Effector CD4-positive, alpha-beta T cell (primary cell): ENCODE measurements at regions not wholly inside any gene's neighbourhood (a gene's known extent, or its start where the extent isn't known, plus 50 kb on each side); places are given as distances from the start of the nearest gene placed in this dataset.

ENCODE experiments used
- DNase-seq: peaks from one replicate; pipeline ENCODE4 v3.0.0-alpha.2; 2020

DNA sequence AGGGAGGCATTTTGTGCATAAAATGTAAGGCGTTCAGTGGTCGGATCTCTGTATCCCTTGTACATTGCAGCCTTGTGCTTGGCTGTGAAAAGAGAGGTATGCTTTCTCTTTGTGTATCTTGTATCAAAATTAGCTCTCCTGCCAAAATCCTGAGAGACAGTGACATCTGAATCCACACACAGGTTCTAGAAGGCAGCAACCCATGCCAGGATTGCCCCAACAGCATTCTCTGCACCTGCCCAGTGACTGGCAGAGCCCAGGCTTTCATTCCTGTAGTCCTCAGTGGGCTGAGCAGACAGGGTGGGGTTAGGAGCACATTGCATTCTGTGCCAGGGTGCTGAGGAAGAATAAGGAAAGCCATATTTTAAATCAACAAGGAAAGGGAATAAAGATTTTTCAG, 740.3 kb upstream of the RAB6C start:
- no peak for DNase-seq

DNA sequence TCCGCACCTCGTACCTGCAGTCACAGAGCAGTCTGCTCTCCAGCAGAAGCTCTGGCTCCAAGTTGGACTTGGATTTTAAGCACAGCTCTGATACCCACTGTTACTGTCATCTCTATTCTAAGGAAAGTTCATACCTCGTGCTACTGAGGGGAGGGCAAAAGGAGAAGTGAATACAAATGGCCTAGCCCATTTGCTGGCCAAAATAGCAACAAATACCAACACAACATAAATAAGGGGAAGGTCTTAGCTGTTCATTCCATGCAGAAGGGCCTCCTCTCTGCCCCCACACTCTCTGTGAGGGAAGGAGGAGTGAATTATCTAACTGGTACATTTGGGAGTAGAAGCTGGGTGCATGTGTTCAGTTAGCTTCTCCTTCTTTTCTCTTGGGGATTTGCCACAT, 739.4 kb upstream of the RAB6C start:
- DNase-seq = no peak

DNA sequence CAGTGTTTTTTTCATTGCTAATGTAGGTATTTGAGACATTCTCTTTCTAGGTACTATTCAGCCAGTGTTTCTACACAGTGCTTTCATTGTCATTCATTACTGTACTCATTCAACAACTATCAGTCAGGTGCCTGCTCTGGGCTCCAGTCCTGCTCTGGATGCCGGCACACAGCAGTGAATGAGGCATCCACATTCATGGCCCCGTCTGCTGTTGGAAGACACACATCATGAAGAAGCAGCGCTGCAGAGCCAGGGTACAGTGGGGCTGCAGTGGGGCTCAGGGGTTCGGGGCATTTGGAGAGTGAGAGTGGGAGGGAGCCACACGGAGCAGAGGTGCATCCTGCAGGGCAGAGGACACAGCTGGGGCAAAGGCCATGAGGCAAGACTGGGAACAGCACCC, 737.2 kb upstream of the RAB6C start:
- DNase-seq = no peak

DNA sequence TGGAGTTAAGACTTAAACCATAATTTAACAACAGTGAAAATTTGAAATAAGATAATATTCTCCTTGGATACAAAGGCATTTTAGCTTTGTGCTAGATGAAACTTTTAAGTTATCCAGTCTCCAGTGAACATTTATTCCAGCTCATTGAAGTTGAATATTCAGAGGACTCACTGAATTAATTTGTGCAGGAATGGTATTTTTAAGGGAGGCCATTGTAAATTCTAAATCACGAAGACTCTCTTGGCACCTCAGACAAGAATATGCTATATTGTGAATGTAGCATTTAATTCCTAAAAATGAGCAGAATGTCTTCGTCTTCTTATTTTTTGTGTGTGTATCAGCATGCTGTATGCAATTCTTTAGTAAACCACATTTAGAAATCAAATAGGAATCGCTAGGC, 731.7 kb upstream of the RAB6C start:
- no peak for DNase-seq

DNA sequence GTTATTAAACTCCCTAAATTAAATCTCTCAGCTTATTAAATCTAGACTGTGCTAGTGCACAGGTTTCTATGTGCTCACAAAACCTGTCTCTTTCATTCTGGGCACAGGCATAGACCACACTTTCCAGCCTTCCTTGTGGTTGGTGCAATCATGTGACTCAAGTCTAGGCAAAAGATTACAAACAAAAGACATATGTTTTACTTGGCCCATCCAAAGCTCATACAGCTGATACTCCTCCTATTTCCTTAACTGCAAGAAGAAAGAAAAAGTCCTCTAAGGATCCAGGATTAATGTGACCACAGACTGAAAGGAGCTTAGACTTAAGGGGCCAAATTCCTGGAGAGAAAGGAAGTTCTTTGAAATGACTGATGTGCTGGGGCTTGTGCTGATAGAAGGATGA, 731.3 kb upstream of the RAB6C start:
- DNase-seq = no peak

DNA sequence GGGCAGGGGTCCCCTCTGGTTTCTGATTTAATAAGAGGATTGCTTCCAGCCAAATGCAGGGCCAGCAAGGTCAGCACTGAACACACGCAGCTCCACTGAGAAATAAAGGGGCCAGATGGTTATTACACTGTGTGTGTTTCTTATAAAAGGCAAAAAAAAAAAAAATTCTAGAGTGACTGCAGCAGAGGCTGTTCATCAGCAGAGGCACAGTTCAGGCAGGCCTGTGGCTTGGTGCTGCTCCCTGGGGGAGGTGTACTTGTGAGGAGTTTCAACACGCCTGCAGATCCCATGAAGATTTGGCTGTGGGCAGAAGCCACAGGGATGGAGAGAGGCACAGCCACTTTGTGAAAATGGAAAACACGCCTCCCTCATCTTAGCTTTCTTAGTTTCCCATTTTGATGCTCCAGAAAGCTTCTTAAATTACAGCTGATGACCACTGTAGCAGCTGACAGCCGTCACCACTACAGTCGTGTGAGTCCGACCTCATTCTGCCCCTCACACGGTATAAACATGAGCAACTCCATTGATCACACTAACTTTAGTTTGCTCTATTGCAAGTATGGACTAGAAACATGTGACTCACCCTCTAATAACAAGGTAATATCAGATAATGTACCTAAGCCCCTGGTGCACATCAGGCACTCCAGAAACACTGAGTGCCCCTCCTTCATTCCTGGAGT, 726.5 kb upstream of the RAB6C start:
- DNase-seq = no peak

DNA sequence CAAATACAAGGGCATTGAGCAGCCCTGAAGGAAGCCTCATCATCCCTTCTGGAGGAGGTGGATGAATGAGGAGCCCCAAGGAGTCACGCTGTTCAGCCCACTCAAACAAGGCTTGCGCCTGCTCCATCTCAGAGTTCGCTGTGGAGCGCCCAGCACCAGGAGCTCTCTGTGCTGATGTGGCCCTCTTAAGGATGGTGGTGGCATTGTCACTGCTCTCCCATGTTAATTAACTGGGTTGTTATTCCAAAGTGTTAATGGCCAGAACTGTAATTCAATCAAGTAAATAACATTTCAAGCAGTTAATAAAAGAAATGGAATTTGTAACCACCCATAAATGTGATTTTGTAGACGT, 726.0 kb upstream of the RAB6C start:
- no peak for DNase-seq

DNA sequence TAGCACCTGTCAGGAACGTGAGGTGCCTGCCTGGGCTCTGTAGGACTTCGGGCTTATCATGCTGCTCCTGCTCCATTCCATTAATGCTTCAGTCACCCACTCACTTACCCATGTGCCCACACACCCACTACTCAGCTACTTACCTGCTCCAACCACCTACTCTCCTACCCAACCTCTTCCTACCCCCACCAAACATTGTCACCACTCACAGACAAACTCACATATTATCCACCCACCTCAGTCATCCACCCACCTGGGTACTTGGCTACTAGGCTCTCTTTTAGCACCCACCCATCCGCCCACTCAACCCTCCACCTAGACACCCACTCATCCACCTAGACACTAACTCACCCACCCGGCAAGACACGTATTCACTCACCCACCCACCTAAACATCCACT, 724.7 kb upstream of the RAB6C start:
- DNase-seq = no peak

DNA sequence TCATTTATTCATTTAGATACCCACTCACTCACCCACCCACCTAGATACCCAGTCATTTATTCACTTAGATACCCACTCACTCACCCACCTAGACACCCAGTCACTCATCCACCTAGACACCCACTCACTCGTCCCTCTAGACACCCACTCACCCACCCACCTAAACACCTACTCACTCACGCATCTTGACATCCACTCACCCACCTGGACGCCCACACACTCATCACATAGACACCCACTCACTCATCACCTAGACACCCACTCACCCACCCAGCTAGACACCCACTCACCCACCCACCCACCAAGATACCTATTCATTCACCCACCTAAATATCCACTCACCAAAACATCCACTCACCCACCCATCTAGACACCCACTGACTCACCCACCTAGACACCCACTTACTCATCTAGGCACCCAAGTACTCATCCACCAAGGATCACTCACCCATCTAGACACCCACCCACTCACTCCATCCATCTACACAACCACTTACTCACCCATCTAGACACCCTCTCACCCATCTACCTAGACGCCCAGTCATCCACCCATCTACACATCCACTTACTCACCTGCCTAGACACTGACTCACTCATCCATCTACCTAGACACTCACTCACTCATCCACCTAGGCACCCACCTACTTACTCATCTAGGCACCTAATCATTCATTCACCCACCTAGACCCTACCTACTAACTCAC, 723.7 kb upstream of the RAB6C start:
- DNase-seq = no peak

DNA sequence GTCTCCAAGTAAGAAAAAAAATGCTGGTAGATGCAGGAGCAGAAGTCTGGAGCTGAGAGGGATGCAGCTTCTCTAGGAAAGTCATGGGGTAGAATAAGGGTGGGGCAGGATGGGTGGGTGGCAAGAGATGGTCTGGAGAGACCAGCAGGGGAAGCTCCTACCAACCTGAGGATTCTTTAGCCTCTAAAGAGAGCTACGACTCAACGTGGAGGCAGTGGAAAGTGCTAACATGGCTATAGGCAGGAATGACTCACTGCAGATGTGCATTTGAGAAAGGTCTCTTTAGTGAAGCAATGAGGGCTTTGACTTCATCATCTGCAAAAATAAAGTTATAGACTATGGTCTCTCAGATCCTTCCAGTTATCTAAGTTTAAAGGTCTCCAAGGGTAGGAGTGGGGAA, 722.8 kb upstream of the RAB6C start:
- no peak for DNase-seq

DNA sequence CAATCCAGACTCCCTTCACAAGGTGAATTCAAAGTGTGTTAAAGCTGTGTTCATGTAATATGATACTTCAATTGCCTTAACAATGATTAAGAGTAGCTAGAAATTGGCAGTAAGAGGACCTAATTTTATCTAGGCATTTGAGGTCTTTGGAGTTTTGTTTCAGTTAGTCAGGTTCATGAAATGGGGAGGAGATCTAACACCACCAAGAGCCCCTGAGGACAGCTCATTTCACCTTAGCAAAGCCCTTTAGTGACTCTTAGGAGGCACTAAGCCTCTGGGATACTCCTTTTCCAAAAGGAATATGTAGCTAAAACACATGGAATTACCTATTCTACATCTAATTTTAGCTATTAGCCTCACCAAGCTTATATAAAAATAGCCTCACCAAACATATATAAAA, 716.5 kb upstream of the RAB6C start:
- no peak for DNase-seq

DNA sequence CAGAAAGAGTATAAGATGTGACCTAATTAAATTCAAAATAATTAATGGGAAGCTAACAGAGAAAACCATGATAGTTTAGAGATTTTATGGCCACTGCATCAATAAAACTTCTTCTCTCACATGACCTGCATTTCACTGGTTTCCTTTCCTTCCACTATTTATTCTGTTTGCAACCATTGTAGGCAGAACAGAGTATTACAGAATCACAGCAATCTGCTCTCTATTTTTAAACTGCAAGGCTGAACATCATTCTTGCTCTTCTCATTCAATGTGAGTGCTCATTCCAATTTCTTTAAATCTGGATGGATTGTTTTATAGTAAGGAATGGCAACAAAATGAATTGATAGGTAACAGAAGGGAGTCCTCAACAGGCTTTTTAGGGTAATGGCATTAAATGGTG, 715.5 kb upstream of the RAB6C start:
- DNase-seq = no peak

DNA sequence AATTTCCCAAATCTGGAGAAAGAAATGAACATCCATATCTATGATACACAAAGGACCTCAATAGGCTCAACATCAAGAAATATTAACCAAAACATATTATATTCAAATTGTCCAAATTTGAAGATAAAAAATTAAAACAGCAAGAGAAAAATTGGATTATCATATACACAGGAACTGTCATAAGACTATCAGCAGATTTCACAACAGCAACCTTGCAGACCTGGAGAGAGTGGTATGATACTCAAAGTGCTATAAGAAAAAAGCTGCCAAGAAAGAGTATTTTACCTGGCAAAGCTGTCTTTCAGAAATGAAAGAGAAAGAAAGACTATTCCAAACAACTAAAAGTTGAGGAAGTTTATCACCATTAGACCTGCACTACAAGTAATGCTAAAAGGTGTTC, 711.9 kb upstream of the RAB6C start:
- DNase-seq = no peak

DNA sequence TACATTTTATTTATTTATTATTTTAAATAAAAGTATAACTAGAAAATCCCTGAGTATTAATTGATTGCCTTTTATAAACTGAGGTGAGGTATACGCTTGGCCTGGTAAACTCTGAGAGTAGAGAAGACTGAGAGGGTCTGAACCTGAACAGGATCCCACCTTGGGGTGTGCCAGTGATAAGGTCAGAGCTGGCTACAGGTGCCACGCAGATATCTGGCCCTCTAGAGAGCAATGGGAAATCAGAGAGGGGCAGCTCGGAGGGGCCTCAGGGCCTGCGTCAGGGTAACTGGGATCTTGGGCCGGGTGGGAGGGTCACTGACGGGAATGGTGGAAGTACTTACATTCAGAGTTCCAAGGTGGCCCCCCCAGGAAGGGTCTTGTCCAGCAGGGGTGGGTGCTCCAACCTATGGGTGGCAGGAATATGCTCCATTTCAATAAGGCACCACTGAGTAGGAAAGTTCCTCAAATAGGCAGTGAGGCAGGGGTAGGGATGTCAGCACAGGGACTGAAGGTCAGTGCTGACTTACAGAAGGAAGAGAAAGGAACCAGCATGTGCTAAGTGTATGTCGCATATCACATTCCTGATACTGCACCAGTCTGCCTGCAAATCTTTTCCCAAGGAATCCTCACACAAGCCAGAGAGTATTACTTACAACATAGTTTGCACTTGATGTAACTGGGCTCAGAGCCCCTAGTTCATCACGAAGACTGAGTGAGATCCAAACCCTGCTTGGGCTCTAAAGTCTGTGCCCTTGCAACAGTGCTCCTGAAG, 706.0 kb upstream of the RAB6C start:
- DNase-seq = no peak

DNA sequence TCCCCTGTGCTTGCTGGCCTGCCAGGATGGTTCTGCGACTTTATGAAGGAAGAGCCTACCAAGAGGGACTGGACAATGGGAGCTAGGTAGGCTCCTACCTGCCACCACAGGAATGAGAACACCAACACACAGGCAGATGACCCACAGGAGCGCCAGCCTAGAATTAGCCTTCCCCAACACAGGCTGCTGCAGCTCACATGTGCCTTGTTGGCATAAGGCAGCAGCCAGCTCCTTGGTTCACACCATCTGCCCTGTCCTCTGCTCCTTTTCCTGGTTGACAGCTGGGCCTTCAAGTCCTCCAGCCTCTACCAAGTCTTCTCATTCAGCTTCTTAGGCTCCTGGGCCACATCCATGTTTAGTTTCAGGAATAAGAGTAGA, 705.4 kb upstream of the RAB6C start:
- DNase-seq = no peak

DNA sequence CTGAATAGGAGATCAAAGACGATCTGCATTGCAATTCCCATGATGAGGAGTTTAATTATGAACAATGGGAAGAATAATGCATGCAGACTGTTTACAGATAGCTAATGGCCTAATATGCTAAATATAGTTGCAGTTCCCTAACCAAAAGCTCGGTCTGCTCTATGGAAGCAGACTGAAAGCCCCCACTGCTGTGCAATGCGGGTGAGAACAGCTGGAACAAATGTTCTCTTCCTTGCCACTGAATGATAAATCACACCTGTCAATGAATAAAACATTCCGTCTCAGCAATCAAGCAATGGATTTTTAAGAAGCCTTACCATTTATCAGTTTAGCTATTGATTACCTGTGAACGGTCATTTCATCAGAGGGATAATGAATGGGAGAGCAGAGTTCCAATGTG, 704.5 kb upstream of the RAB6C start:
- DNase-seq = no peak

DNA sequence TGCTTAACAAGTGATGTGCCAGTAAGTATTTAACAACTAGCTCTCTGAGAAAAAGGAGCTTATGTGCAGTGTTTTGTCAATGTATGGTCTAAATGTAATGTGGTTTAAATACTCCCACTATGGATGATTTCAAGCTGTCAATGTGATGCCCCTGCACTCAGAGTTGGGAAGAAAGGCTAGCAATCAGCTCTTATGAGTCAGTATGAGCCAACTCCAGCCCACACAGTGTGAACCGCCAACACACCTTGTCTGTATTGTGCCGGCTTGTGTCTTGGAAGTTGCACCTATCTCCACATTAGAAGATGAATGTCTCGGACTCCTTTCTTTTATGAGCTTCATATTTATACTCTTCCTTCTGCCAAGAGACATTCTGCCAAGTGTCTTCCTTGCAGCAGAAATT, 703.8 kb upstream of the RAB6C start:
- no peak for DNase-seq

DNA sequence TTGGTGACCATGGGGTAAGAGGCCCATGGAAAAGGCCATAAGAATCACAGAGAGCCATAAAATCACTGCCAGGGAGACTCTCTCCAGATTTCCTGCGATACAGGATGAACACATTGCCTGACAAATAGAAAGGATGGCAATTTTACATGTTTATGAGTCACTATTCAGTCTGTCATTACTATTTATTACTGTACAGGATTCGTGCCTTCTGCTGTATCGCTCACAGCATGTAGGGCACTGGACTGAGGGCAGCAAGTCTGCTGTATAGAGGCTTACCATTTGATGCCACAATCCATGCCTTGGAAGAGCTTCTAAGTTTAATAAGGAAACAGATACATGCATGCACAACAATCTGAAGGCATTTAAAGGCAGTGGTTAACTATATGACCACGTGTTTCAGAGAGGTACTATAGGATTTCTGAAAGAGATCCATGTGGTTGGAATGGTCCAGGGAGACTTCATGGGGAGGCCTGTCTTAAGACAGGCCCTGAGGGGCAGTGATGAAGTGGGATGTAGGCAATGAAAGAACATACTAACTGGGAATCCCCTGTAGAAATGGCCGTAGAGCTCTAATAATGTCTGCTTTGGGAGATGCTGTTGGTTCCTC, 702.4 kb upstream of the RAB6C start:
- no peak for DNase-seq

DNA sequence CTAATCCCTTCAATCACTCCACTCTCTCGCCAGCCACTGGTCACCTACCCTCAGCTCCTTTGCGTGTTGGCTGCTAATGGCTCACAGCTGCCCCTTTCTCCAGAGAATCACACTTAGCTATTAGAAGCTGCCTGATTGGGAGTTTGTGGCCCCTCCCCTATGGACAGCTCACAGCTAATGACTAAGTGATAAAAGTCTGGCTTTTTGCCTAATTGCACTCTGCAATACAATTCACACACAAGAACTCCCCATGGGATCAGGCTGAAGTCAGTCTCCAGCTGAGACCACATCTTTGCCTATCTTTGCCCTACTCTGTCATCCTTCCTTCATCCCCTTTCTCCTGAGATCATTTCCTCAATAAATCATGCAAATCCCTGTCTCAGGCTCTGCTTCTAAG, 701.9 kb upstream of the RAB6C start:
- DNase-seq = no peak

DNA sequence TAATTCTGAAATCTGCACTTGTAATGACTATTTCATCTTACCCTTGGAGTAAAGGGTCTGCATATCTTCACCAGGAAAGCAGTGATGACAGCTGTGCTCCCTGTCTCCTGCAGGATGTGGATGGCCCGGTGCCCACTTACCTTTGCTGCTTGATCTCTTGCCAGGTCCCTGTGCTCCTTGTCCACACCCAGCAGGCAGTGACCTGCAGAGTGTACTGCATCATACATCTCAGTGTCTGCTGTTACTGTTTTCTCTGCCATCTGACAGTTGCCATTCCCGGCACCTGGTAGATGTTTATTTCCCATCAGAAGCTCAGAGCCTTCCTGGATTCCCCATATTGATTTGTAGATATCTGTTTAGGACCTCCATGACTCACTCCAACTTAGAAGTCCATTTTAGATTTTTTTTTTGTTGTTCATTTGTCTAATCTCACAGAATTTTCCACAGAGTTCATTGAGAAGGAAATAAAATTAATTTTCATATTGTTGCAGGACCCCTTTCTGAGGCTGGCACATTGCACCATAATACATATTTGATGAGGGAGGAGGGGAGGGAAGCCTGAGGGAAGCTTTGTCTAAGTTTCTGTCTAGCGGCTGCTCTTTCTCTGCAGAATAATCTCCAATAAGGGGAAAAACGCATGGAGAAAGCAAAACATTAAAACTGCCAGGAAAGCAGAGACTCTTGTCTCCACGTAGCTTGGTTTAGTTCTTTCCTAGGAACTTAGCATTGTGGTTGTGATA, 697.5 kb upstream of the RAB6C start:
- DNase-seq = no peak

DNA sequence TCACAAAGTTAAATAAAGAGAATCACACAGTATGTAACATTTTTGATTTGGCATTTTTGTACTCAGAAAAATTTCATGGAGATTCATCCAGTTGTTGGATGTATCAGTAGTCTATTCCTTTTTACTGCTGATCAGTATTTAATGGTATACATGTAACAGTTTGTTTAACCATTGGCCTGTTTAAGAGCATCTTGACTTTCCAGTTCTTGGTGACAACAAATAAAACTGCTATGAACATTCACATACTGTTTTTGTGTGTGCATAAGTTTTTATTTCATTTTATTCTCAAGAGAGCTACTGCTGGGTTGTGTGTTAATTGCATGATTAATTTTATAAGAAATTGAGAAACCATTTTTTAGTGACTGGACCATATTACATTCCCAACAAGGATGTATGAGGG, 694.5 kb upstream of the RAB6C start:
- DNase-seq = no peak

DNA sequence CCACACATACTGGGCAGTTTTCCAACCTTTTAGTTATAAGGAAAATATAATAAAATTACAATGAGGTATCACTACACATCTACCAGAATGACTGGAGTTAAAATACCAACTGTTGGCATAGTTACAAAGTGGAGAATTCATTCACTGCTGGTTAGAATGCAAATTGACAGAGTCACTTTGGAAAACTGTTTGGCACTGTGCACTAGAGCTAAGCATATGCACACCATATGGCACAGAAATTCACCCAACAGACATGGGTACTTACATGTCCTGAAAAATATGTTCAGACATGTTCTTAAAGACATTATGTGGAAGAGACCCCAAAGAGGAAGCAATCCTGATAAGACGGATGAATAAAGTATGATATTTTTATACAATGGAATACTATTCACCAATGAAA, 686.1 kb upstream of the RAB6C start:
- DNase-seq = no peak

DNA sequence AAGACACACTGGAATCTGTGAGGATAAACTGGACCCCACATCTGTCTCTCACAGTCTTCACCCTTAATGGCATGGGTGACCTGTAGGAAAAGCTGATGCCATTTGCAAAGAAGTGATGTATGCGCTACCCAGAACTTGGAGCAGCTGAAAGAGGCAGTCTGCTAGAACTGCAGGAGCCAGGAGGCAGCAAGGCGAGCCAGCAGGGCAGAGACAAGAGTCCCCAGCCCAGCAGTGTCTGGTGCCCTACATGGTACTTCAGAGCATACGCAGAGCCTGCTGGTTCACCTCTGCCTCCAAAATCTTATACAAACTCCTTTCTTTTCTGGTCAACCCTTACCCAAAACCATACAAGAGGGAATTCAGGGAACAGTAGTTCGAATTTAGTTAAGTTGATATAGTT, 683.1 kb upstream of the RAB6C start:
- no peak for DNase-seq
